ENCODE measurements at regions not wholly inside any gene's neighbourhood (a gene's known extent, or its start where the extent isn't known, plus 50 kb on each side); places are given as distances from the start of the nearest gene placed in this dataset.
"Not testable (repeated sequence)": the region's sequence is repeated elsewhere in the genome, so short reads cannot be mapped to it uniquely, and the experiment has no call there.

- no peak for FAIRE-seq
Measured at GRCh38 chr22:47920380-47920959, 1158.0 kb downstream of the TBC1D22A start.

- no peak for FAIRE-seq
Measured at GRCh38 chr22:47919893-47920292, 1157.4 kb downstream of the TBC1D22A start.

GRCh38 chr22:47919001-47919441 lies 1156.6 kb downstream of the TBC1D22A start:
- no peak for FAIRE-seq

- FAIRE-seq = no peak
Measured at GRCh38 chr22:47918276-47918921, 1155.9 kb downstream of the TBC1D22A start.

- FAIRE-seq = no peak
Measured at GRCh38 chr22:47914481-47915097, 1152.1 kb downstream of the TBC1D22A start.

GRCh38 chr22:47902646-47903180 lies 1140.3 kb downstream of the TBC1D22A start:
- FAIRE-seq = no peak

GRCh38 chr22:47901911-47902310 lies 1139.5 kb downstream of the TBC1D22A start:
- no peak for FAIRE-seq

- no peak for FAIRE-seq
Measured at GRCh38 chr22:47899894-47900293, 1137.4 kb downstream of the TBC1D22A start.

- no peak for FAIRE-seq
Measured at GRCh38 chr22:47898946-47899345, 1136.5 kb downstream of the TBC1D22A start.

- no peak for FAIRE-seq
Measured at GRCh38 chr22:47891609-47892008, 1129.2 kb downstream of the TBC1D22A start.

GRCh38 chr22:47888817-47889216 lies 1126.4 kb downstream of the TBC1D22A start:
- FAIRE-seq = no peak

- no peak for FAIRE-seq
Measured at GRCh38 chr22:47884775-47885174, 1122.3 kb downstream of the TBC1D22A start.

- no peak for FAIRE-seq
Measured at GRCh38 chr22:47884200-47884599, 1121.8 kb downstream of the TBC1D22A start.

- FAIRE-seq = no peak
Measured at GRCh38 chr22:47883757-47884156, 1121.3 kb downstream of the TBC1D22A start.

- FAIRE-seq = no peak
Measured at GRCh38 chr22:47879346-47879745, 1116.9 kb downstream of the TBC1D22A start.

GRCh38 chr22:47878460-47878859 lies 1116.0 kb downstream of the TBC1D22A start:
- FAIRE-seq = no peak

- FAIRE-seq = no peak
Measured at GRCh38 chr22:47872761-47873535, 1110.5 kb downstream of the TBC1D22A start.

- no peak for FAIRE-seq
Measured at GRCh38 chr22:47865626-47866025, 1103.2 kb downstream of the TBC1D22A start.

GRCh38 chr22:47862394-47862793 lies 1099.9 kb downstream of the TBC1D22A start:
- FAIRE-seq = no peak

- not testable (repeated sequence) for FAIRE-seq
Measured at GRCh38 chr22:47860907-47861306, 1098.5 kb downstream of the TBC1D22A start.

GRCh38 chr22:47859881-47860525 lies 1097.6 kb downstream of the TBC1D22A start:
- no peak for FAIRE-seq

GRCh38 chr22:47858773-47859306 lies 1096.4 kb downstream of the TBC1D22A start:
- no peak for FAIRE-seq
